Fibroblast of lung (primary cell): ENCODE measurements at regions not wholly inside any gene's neighbourhood (a gene's known extent, or its start where the extent isn't known, plus 50 kb on each side); places are given as distances from the start of the nearest gene placed in this dataset.
A peak's percentile ranks its signal among the peaks of the same experiment; 100 is the strongest.

Source experiments
- DNase-seq, 2 donors: peaks; one replicate each; pipeline versions ENCODE4 v3.0.0 to v3.0.0-alpha.2; 2010; ENCODE audit warnings: low read depth in 2 of 2
- H2AFZ ChIP-seq: 2 replicates; pipeline ENCODE4 v1.5.1; 2012; ENCODE audit warnings: low read length, control low read depth, inconsistent platforms
- H3K27ac ChIP-seq: 2 replicates; pipeline ENCODE4 v1.5.1; 2011; ENCODE audit warnings: low read length, control low read depth; ENCODE audit not compliant: insufficient read depth
- H3K27me3 ChIP-seq: 2 replicates; pipeline ENCODE4 v1.5.1; 2011; ENCODE audit warnings: mild to moderate bottlenecking, low read length; ENCODE audit not compliant: control insufficient read depth, insufficient read depth
- H3K36me3 ChIP-seq: 2 replicates; pipeline ENCODE4 v1.5.1; 2011; ENCODE audit warnings: low read length; ENCODE audit not compliant: control insufficient read depth, insufficient read depth
- H3K4me1 ChIP-seq: 2 replicates; pipeline ENCODE4 v1.5.1; 2011; ENCODE audit warnings: low read length; ENCODE audit not compliant: control insufficient read depth, insufficient read depth; ENCODE audit errors: extremely low read depth
- H3K4me2 ChIP-seq: 2 replicates; pipeline ENCODE4 v1.5.1; 2011; ENCODE audit warnings: low read length, control low read depth; ENCODE audit not compliant: insufficient read depth; ENCODE audit errors: extremely low read depth
- H3K4me3 ChIP-seq, 4 experiments: fragments of 200-600 bp in 1 of 4; sonication (generic) in 1 of 4; replicated peaks in 1 of 4; 2 replicates each; pipeline ENCODE4 v1.5.1; 2011 to 2016; ENCODE audit warnings: low read length in 4 of 4, low read depth in 3 of 4, mild to moderate bottlenecking in 3 of 4, control low read depth in 2 of 4, inconsistent platforms in 1 of 4, mixed read lengths in 1 of 4; ENCODE audit not compliant: insufficient read depth in 1 of 4; ENCODE audit errors: control extremely low read depth in 1 of 4
- H3K79me2 ChIP-seq: 2 replicates; pipeline ENCODE4 v1.5.1; 2012; ENCODE audit warnings: mild to moderate bottlenecking, low read length, inconsistent platforms; ENCODE audit not compliant: control insufficient read depth, insufficient read depth
- H3K9ac ChIP-seq: 2 replicates; pipeline ENCODE4 v1.5.1; 2011; ENCODE audit warnings: mild to moderate bottlenecking, low read length, control low read depth; ENCODE audit not compliant: insufficient read depth
- H3K9me3 ChIP-seq: 2 replicates; pipeline ENCODE4 v1.5.1; 2012; ENCODE audit warnings: low read depth, low read length; ENCODE audit not compliant: control insufficient read depth, insufficient read depth
- H4K20me1 ChIP-seq: 2 replicates; pipeline ENCODE4 v1.5.1; 2011; ENCODE audit warnings: low read length; ENCODE audit not compliant: control insufficient read depth, insufficient read depth; ENCODE audit errors: extremely low read depth
- EZH2 ChIP-seq: IDR thresholded peaks from 2 replicates; pipeline ENCODE4 v1.5.1; 2012; ENCODE audit warnings: low read length, control low read depth, mild to moderate bottlenecking; ENCODE audit errors: missing control alignments
- TF ChIP-seq, protein P1 (sequence below), 2 donors: IDR thresholded peaks in 1 of 2; conservative IDR thresholded peaks in 1 of 2; 1 replicate in 1 of 2; 2 replicates in 1 of 2; pipeline ENCODE4 v1.5.1; 2011 to 2012; ENCODE audit warnings: low read length in 2 of 2, control low read depth in 1 of 2, inconsistent platforms in 1 of 2, low read depth in 1 of 2, mild to moderate bottlenecking in 1 of 2

DNA sequence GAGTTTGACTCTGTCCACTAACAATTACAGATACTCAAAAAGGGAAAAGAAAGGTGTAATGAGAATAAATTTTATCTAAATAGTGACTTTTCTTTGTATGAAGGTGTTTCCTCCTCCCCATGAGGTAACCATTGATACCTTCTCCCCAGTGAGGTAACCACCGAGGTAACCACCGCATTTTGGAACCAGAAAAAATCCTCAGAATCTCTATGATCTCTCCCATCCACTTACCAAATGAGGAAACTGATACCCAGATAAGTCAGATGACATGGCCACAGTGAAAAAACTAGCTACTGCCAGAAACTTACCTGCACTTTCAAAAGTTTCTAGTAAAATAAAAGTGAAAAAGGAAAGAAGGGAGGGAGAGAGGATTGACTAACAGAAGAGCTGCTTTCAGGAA is 124.0 kb upstream of the FNDC3A start:
- Histone ChIP-seq H3K9me3 (no peaks in the 10 kb centered on the region), H2AFZ (no peak overlapping the region), H3K4me1 (no peaks in the 10 kb centered on the region), H4K20me1 (no peaks in the 10 kb centered on the region), H3K9ac (no peak overlapping the region), H3K79me2 (no peaks in the 10 kb centered on the region), H3K4me2 (no peak overlapping the region), H3K4me3 (no peak overlapping the region), H3K27ac (no peak overlapping the region), H3K27me3 (peaks cover 4% of the 10 kb centered on the region), H3K36me3 (no peaks in the 10 kb centered on the region)
- TF ChIP-seq, protein P1, sequence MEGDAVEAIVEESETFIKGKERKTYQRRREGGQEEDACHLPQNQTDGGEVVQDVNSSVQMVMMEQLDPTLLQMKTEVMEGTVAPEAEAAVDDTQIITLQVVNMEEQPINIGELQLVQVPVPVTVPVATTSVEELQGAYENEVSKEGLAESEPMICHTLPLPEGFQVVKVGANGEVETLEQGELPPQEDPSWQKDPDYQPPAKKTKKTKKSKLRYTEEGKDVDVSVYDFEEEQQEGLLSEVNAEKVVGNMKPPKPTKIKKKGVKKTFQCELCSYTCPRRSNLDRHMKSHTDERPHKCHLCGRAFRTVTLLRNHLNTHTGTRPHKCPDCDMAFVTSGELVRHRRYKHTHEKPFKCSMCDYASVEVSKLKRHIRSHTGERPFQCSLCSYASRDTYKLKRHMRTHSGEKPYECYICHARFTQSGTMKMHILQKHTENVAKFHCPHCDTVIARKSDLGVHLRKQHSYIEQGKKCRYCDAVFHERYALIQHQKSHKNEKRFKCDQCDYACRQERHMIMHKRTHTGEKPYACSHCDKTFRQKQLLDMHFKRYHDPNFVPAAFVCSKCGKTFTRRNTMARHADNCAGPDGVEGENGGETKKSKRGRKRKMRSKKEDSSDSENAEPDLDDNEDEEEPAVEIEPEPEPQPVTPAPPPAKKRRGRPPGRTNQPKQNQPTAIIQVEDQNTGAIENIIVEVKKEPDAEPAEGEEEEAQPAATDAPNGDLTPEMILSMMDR (conservative IDR thresholded peaks at IDR 0.05 in 1 of 2, IDR thresholded peaks at IDR 0.05 in 1 of 2; ENCODE audit: low read depth in 1 of 2, low read length in 2 of 2): no peak
- no peak for TF ChIP-seq EZH2
- DNase-seq: no peak

DNA sequence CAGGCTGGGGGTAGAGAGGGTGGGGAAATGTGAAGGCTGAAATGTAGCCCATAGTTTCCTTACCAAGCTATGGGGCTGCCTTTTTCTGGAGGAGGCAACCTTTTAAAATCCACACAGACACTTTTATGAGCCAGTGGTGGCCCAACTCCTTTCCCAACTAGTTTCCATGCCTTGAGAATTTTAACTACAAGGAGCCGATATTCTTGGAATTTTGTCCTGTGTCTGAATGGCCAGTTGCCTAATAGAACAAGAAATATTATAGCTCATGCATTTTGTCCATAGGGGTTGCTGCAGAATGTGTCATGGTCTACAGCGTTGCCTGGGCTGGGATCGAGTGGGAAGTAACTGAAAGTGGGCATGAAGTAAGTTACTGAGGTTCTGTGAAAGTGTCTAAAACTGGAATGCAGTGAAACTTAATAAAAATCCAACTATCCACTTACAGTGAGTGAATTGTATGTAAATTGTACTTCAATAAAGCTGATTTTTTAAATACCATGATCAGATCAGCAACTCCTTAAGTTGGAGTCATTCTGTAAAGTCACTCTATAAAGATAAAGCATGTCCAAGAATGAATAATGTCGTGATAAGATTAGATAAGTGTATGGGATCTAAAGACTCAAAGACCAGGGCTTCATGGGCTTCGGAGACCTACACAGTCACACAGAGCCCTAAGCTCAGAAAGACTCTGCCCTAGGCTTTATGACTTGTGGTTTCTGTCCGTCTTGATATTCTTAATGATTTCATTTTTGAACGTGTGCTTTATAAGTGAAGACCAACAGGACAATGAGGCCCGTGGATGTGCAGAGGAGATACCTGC is 122.6 kb upstream of the FNDC3A start:
- Histone ChIP-seq H3K4me1 (no peaks in the 10 kb centered on the region), H3K4me2 (no peak overlapping the region), H3K27ac (no peak overlapping the region), H3K27me3 (peaks cover 4% of the 10 kb centered on the region), H3K36me3 (no peaks in the 10 kb centered on the region), H3K9me3 (no peaks in the 10 kb centered on the region), H3K4me3 (no peak overlapping the region), H4K20me1 (no peaks in the 10 kb centered on the region), H3K9ac (no peak overlapping the region), H2AFZ (no peak overlapping the region), H3K79me2 (no peaks in the 10 kb centered on the region)
- TF ChIP-seq, protein P1 (conservative IDR thresholded peaks at IDR 0.05 in 1 of 2, IDR thresholded peaks at IDR 0.05 in 1 of 2; ENCODE audit: low read depth in 1 of 2, low read length in 2 of 2): no peak
- TF ChIP-seq EZH2: no peak
- no peak for DNase-seq

- DNase-seq: peak; percentile 24 to 56
- no peak overlapping the region for H3K4me2 ChIP-seq
- H3K27ac ChIP-seq: no peak overlapping the region
- peaks cover 4% of the 10 kb centered on the region for H3K27me3 ChIP-seq
- H4K20me1 ChIP-seq: no peaks in the 10 kb centered on the region
- H3K36me3 ChIP-seq: no peaks in the 10 kb centered on the region
- H3K9ac ChIP-seq: no peak overlapping the region
- TF ChIP-seq EZH2: no peak
- TF ChIP-seq, protein P1 (conservative IDR thresholded peaks at IDR 0.05 in 1 of 2, IDR thresholded peaks at IDR 0.05 in 1 of 2; ENCODE audit: low read depth in 1 of 2, low read length in 2 of 2): no peak
- no peaks in the 10 kb centered on the region for H3K79me2 ChIP-seq
- no peak overlapping the region for H3K4me3 ChIP-seq
- no peaks in the 10 kb centered on the region for H3K4me1 ChIP-seq
- H3K9me3 ChIP-seq: no peaks in the 10 kb centered on the region
- no peak overlapping the region for H2AFZ ChIP-seq
Observed at GRCh38 chr13:48853728-48854102, 122.0 kb upstream of the FNDC3A start.
